HG02759 (cell line): ENCODE measurements at regions not wholly inside any gene's neighbourhood (a gene's known extent, or its start where the extent isn't known, plus 50 kb on each side); places are given as distances from the start of the nearest gene placed in this dataset.
"Not testable (repeated sequence)": the region's sequence is repeated elsewhere in the genome, so short reads cannot be mapped to it uniquely, and the experiment has no call there.

Experiments used
- ATAC-seq: cut with Tn5 transposase; IDR thresholded peaks from one replicate; pipeline ENCODE4 v1.9.1; 2021; ENCODE audit warnings: mild to moderate bottlenecking, moderate library complexity; ENCODE audit not compliant: unreplicated experiment

GRCh38 chr9:73337182-73337581 is 185.5 kb downstream of the ANXA1 start:
- ATAC-seq, result not testable (repeated sequence)

GRCh38 chr9:73344060-73344459 is 192.4 kb downstream of the ANXA1 start:
- no peak for ATAC-seq

- no peak for ATAC-seq
Measured at GRCh38 chr9:73347123-73347522, 195.5 kb downstream of the ANXA1 start.

DNA sequence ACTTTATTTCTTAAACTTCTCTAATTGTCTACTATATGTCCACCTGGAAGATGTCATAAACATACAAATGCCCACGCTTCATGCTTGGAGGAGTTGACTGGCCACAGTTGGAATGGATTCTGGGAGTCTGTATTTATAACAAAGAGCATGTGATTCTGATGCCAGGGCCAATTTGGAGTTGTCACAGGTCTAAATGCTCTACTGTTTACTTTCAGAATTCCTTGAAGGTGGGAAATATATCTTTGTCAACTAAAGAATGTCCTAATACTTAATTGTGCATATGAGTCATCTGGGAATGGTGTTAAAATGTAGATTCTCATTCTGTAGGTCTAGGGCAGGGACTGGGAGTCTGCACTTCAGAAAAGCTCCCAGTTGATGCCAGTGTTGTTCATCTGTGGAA is 196.1 kb downstream of the ANXA1 start:
- ATAC-seq, result no peak

DNA sequence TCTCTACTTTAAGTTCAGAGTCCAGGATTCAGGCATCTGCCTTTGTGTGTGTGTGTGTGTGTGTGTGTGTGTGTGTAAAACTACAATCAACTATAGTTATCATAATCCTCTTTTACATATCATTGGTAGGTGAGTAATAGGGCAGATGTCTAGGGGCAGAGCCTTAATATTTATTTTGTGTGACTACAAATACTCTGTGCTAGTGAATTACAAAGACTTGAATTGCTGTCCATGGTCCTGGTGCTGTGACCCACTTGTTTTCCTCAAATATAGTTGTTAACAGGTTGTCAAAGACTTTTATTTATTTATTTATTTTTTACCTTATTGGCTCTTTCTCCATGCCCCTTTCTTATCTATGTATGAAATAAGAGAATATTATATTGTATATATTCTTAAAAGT is 196.8 kb downstream of the ANXA1 start:
- ATAC-seq, result no peak

GRCh38 chr9:73349476-73349875 is 197.8 kb downstream of the ANXA1 start:
- no peak for ATAC-seq

- no peak for ATAC-seq
Measured at GRCh38 chr9:73357607-73358006, 205.9 kb downstream of the ANXA1 start.

DNA sequence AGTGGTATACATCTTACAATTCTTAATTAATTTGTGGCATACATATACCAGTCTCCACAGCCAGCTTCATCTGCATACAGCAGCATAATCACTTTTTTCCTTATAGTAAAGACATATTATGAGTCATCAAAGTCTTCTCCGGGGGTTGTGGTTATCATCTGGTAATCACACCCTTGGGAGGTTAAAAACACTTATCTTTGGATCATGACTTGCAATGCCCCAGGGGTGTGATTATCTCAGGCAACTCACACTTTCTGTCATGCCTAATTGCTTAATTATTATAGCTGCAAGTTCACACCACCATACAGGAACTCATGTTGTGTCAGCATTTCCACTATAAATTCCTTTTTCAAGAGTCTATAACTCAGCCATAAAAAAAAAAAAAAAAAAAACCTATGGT is 218.4 kb downstream of the ANXA1 start:
- ATAC-seq, result no peak

DNA sequence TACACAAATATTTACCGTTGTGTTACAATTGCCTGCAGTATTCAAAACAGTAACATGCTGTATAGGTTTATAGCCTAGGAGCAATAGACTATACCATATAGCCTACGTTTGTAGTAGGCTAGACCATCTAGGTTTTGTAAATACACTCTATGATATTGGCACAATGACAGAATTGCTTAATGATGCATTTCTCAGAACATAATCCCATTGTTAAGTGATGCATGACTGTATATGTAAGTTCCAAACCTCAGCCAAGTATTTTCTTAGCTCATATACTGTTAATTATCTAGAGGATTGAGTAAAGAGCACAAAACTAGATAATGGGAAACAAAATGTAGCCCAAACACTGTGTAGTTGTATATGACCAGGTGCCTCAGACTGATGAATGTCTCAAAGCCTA is 220.1 kb downstream of the ANXA1 start:
- ATAC-seq, result no peak

DNA sequence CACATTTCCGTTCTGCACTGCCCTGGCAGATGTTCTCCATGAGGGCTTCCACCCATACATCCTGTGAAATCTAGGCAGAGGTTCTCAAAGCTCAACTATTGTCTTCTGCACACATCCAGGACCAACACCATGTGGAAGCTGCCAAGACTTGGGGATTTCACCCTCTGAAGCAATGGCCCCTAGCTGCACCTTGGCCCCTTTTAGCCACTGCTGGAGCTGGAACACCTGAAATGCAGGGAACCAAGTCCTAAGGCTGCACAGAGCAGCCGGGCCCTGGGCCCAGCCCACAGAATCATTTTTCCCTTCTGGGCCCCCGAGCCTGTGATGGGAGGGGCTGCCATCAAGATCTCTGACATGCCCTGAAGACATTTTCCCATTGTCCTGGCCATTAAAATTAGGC is 228.7 kb downstream of the ANXA1 start:
- ATAC-seq, result no peak

DNA sequence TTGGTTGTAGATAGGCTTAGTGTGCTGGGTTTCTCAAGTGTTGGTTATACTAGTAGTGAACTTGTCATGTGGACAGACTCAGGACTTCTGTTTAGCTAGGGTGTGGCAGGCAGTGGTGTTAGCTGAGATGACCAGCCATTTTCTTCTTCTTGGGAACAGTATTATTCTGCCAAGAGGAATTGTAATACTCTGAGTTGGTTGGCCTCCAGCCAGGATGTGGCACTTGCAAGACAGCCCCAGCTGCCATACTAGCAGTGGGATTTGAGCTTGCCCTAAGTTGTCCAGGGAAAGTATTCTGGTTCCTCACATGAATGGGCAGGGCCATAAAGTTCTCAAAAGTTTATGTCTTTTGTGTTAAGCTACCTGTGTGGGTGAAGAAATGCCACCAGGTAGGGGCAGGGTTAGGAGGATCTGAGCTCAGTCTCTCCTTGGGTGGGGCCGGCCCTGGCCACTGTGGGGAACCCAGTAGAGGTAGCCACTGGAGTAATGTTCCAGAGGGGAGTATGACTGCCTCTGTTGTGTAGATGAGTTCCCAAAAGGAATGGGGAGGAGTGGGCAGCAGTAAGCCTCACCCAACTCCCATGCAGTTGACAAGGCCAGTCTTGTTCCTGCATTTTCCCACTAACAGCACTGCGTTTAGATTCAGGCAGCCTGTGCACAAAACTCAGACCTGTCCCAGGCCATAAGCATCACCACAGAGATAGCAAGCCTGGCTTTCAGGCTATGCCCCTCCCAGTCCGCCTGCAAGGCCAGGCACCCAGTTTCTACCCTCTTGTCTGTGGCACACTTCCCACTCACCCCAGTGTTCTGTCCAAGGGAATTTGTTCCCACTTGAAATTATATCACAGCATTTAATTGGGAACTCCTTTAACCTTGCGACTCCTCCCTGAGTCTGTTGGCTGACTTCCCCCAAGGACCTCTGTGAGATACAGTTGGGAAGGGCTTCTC is 250.7 kb downstream of the ANXA1 start:
- ATAC-seq, result no peak

DNA sequence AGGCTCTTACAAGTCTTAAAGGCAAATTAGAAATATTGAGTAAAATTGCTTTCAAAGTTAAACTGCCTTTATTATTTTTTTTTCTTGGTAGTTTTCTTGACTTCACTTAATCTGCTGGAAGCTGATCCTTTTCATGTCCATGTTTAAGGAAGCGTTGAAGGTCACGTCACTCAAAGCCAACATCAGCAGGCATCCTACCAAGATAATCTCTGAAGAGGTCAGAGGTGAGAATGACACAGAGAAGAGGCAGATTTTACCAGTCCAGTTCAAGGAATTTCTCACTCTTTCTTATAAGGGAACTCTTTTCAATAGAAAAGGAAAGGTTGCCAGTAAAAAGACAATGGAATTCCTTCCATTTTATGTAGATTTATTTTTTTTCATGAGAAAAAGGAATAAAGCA is 259.8 kb downstream of the ANXA1 start:
- no peak for ATAC-seq

DNA sequence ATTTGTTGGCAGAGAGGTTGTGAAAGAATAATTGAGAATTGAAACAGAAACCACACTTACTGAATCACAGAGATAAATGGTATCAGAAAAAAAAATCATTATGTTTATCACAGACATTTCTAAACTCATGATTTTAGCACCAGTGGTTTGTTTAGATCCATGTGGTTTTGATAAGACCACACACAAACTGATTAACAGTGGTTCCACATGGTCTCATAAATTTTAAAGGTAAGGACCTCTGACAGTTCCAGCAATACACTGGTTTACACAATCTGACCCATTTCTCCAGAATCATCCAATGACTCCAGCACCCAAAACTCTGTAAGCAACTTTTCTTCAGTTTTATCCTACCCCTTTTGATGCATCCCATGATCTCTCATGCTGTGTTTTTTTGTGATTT is 261.2 kb downstream of the ANXA1 start:
- no peak for ATAC-seq

GRCh38 chr9:73423891-73424290 is 272.2 kb downstream of the ANXA1 start:
- no peak for ATAC-seq

DNA sequence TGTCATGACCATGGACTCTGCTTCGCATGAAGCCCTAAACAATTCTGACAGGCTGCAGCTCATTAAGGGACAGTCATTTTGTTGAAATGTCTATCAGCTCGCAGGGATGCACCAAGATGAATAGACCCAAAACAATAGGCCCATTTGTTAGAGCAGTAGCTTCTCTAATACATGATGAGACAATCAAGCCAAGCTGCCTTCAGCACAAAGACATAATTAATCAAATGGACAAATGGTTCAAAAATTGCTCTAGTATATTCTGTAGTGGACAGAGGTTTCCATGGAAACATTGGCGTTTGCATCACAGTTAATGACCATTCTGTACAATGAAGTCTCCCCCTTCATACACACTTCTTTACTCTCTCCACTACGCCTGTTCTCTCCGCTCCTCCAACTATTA is 274.6 kb downstream of the ANXA1 start:
- ATAC-seq, result no peak

- no peak for ATAC-seq
Measured at GRCh38 chr9:73434826-73435225, 283.2 kb downstream of the ANXA1 start.

DNA sequence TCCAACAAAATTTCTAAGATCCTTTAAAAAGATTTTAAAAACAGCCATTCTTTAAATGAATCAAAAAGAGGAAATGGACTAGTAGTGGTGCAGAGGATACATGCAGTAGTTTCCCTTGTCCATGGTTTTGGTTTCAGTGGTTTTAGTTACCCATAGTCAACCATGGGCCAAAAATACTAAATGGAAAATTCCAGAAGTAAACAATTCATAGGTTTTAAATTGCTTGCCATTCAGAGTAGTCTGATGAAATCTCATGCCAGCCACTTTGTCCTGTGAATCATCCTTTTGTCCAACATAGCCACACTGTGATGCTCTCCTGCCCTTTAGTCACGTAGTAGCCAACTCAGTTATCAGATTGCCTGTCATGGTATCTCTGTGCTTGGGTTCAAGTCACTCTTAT is 286.1 kb downstream of the ANXA1 start:
- peak; percentile 82 for ATAC-seq

- ATAC-seq, result not testable (repeated sequence)
Measured at GRCh38 chr9:73439839-73440238, 288.2 kb downstream of the ANXA1 start.

DNA sequence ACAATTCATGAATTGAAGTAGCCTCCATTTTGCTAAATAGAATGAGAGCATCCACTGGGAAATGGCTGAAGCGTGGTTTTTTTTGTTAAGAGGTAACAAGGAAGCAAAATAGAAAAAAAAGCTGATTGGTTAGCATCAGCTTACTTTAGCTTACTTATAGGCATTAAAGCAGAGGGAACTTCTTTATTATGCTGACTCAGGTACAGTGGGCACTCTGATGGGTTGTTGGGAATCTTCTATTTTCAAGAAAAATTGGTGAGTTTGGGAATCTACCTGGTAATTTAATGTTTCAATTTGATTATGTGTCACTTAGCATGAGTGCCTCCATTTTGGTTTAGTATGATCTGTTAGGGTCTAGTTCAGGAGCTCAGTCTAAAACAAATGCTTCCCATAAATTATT is 289.6 kb downstream of the ANXA1 start:
- no peak for ATAC-seq

DNA sequence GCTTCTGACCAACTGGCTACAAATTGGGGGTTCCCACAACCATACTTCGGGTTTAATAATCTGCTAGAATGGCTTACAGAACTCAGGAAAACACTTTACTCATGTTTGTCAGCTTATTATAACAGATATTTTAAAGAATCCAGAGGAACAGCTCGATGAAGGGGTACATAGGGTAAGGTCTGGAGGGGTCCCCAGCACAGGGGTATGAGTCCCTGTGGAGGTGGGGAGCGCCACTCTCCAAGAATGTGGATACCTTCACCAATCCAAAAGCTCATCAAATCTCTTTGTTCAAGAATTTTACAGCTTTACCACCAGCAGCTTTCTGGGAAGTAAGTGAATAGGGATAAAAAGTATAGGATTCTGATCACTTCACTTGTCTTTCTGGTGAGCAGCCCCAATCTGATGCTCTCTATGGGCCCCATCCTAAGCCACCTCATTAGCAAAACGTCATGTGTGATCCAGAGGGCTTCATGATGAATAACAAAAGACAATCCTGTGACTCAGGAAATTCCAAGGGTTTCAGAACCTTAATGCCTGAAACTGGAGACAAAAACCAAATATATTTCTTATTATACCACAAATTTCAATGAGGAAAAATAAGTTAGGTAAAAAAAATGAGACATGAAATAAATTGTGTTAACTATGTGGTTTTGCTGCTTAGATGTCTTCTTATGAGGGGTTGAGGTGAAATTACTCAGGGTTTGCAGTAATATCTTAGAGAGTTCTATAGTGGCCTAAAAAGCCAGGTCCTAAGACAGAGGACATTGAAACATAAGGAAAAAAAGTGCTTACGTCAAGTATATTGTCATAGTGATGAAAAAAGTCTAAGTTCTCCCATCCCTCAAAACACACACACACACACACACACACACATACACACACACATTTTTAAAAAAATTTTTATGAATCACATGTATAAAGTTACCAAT is 290.5 kb downstream of the ANXA1 start:
- ATAC-seq, result no peak

- ATAC-seq, result no peak
Measured at GRCh38 chr9:73444821-73445220, 293.2 kb downstream of the ANXA1 start.

GRCh38 chr9:73445384-73445783 is 293.7 kb downstream of the ANXA1 start:
- not testable (repeated sequence) for ATAC-seq
